H1 (cell line): ENCODE measurements at regions not wholly inside any gene's neighbourhood (a gene's known extent, or its start where the extent isn't known, plus 50 kb on each side); places are given as distances from the start of the nearest gene placed in this dataset.

Experiments used
- ASH2L ChIP-seq: fragments of 200-600, 300-600 bp; sonication (generic); IDR thresholded peaks from one replicate; pipeline ENCODE4 v1.7.1; 2017; ENCODE audit warnings: low read length
- BRCA1 ChIP-seq: IDR thresholded peaks from 2 replicates; pipeline ENCODE4 v1.6.1; 2012; ENCODE audit warnings: low read depth, low read length, improper control_type of control experiment
- CEBPB ChIP-seq: IDR thresholded peaks from 2 replicates; pipeline ENCODE4 v1.6.1; 2012; ENCODE audit warnings: low read depth, low read length
- CHD2 ChIP-seq: IDR thresholded peaks from 2 replicates; pipeline ENCODE4 v1.6.1; 2012; ENCODE audit warnings: low read length, improper control_type of control experiment
- EZH2 ChIP-seq: fragments of 200-600 bp; sonication (generic); IDR thresholded peaks from 2 replicates; pipeline ENCODE4 v1.7.1; 2012; ENCODE audit warnings: low read depth, mild to moderate bottlenecking, moderate library complexity, low read length, inconsistent platforms; ENCODE audit not compliant: severe bottlenecking
- GTF2F1 ChIP-seq: IDR thresholded peaks from 2 replicates; pipeline ENCODE4 v1.6.1; 2012; ENCODE audit warnings: low read depth, low read length, improper control_type of control experiment, borderline replicate concordance
- PHF8 ChIP-seq: fragments of 200-600 bp; sonication (generic); conservative IDR thresholded peaks from 2 replicates; pipeline ENCODE4 v1.7.1; 2012; ENCODE audit warnings: low read depth, mild to moderate bottlenecking, inconsistent platforms, low read length, moderate library complexity
- POLR2A ChIP-seq, 2 experiments: IDR thresholded peaks; 1 replicate in 1 of 2; 2 replicates in 1 of 2; pipeline ENCODE4 v1.6.1; 2011; ENCODE audit warnings: low read depth in 2 of 2, low read length in 2 of 2, mild to moderate bottlenecking in 2 of 2; ENCODE audit errors: control extremely low read depth in 1 of 2
- RFX5 ChIP-seq: IDR thresholded peaks from 2 replicates; pipeline ENCODE4 v1.6.1; 2011; ENCODE audit warnings: low read depth, low read length, improper control_type of control experiment, borderline replicate concordance
- SIX5 ChIP-seq: IDR thresholded peaks from 2 replicates; pipeline ENCODE4 v1.6.1; 2011; ENCODE audit warnings: mild to moderate bottlenecking, low read depth, low read length
- TAF1 ChIP-seq: IDR thresholded peaks from 2 replicates; pipeline ENCODE4 v1.6.1; 2011; ENCODE audit warnings: mild to moderate bottlenecking, low read depth, low read length
- ZNF274 ChIP-seq: IDR thresholded peaks from 2 replicates; pipeline ENCODE4 v1.7.0; 2012; ENCODE audit warnings: low read length, borderline replicate concordance; ENCODE audit errors: extremely low read depth
- TF ChIP-seq, protein P1 (sequence below), 3 experiments: IDR thresholded peaks; 1 replicate in 2 of 3; 2 replicates in 1 of 3; pipeline versions ENCODE4 v1.5.1 to v1.6.1; 2011; ENCODE audit warnings: low read length in 3 of 3, mild to moderate bottlenecking in 3 of 3, inconsistent platforms in 2 of 3, low read depth in 1 of 3, moderate library complexity in 1 of 3; ENCODE audit not compliant: insufficient read depth in 1 of 3; ENCODE audit errors: control extremely low read depth in 1 of 3

DNA sequence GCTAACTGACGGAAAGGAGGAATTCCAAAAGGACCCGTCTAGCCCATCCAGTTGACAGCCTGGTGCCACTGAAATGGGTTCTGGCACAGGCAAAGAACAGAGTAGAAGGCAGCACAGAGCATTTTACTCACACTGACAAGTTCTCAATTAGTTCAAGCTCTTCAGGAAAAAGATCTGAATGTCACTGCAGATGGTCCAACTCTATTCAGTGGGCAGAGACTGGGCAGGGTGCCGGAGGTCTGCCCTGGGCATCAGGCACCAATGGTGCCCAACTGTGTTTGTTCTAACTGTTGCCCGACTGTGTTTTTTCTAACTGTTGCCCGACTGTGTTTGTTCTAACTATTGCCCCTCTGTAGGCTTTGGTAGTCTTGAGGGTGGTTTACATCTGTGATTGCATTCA lies 151.8 kb downstream of the SLC24A2 start:
- TF ChIP-seq EZH2: no peak
- no peak for TF ChIP-seq ASH2L
- TF ChIP-seq, protein P1, sequence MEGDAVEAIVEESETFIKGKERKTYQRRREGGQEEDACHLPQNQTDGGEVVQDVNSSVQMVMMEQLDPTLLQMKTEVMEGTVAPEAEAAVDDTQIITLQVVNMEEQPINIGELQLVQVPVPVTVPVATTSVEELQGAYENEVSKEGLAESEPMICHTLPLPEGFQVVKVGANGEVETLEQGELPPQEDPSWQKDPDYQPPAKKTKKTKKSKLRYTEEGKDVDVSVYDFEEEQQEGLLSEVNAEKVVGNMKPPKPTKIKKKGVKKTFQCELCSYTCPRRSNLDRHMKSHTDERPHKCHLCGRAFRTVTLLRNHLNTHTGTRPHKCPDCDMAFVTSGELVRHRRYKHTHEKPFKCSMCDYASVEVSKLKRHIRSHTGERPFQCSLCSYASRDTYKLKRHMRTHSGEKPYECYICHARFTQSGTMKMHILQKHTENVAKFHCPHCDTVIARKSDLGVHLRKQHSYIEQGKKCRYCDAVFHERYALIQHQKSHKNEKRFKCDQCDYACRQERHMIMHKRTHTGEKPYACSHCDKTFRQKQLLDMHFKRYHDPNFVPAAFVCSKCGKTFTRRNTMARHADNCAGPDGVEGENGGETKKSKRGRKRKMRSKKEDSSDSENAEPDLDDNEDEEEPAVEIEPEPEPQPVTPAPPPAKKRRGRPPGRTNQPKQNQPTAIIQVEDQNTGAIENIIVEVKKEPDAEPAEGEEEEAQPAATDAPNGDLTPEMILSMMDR (IDR thresholded peaks at IDR 0.05; ENCODE audit: control extremely low read depth in 1 of 3, insufficient read depth in 1 of 3, low read depth in 1 of 3, low read length in 3 of 3): no peak
- no peak for TF ChIP-seq CEBPB
- no peak for TF ChIP-seq RFX5
- TF ChIP-seq CHD2: no peak
- TF ChIP-seq SIX5: no peak
- no peak for TF ChIP-seq TAF1
- TF ChIP-seq PHF8: no peak
- no peak for TF ChIP-seq BRCA1
- no peak for TF ChIP-seq POLR2A (IDR thresholded peaks at IDR 0.05; ENCODE audit: control extremely low read depth in 1 of 2, low read depth in 2 of 2, low read length in 2 of 2)
- no peak for TF ChIP-seq ZNF274
- TF ChIP-seq GTF2F1: no peak
